SU-DHL-6 (cell line): ENCODE measurements at regions not wholly inside any gene's neighbourhood (a gene's known extent, or its start where the extent isn't known, plus 50 kb on each side); places are given as distances from the start of the nearest gene placed in this dataset.

Source experiments
- H2AFZ ChIP-seq: fragments of 200-600 bp; sonication (generic); 2 replicates; pipeline ENCODE4 v1.6.1; 2014; ENCODE audit warnings: low read depth, mild to moderate bottlenecking, moderate library complexity, mixed read lengths, antibody characterized with exemption, low read length; ENCODE audit not compliant: severe bottlenecking
- H3F3A ChIP-seq: fragments of 200-600 bp; shearing (Covaris generic); 2 replicates; pipeline ENCODE4 v1.6.0; 2016; ENCODE audit warnings: antibody characterized with exemption, mild to moderate bottlenecking; ENCODE audit not compliant: insufficient read depth
- H3K27ac ChIP-seq: fragments of 200-600 bp; sonication (generic); 2 replicates; pipeline ENCODE4 v1.5.1; 2016; ENCODE audit warnings: low read depth, mild to moderate bottlenecking, low read length, moderate library complexity, mixed read lengths
- H3K27me3 ChIP-seq: fragments of 200-600 bp; sonication (generic), shearing (Covaris generic); 2 replicates; pipeline ENCODE4 v1.6.0; 2014; ENCODE audit warnings: mild to moderate bottlenecking, low read length
- H3K36me3 ChIP-seq: fragments of 200-600 bp; sonication (generic); 2 replicates; pipeline ENCODE4 v1.6.1; 2014; ENCODE audit warnings: mild to moderate bottlenecking, low read length, mixed read lengths
- H3K4me2 ChIP-seq: fragments of 300-600, 200-600 bp; shearing (Covaris generic), sonication (generic); 2 replicates; pipeline ENCODE4 v1.6.0; 2014; ENCODE audit warnings: low read length, low read depth, mild to moderate bottlenecking; ENCODE audit not compliant: poor library complexity, severe bottlenecking
- H3K4me3 ChIP-seq: fragments of 200-600 bp; sonication (generic); 2 replicates; pipeline ENCODE4 v1.5.1; 2014; ENCODE audit warnings: antibody characterized with exemption, low read length, mild to moderate bottlenecking, mixed read lengths; ENCODE audit not compliant: insufficient read depth, poor library complexity, severe bottlenecking
- H3K79me2 ChIP-seq: fragments of 200-600 bp; sonication (generic); 2 replicates; pipeline ENCODE4 v1.6.1; 2014; ENCODE audit warnings: mild to moderate bottlenecking, low read length, moderate library complexity; ENCODE audit not compliant: insufficient read depth
- H3K9ac ChIP-seq: fragments of 200-600 bp; sonication (generic); 2 replicates; pipeline ENCODE4 v1.7.0; 2014; ENCODE audit warnings: mild to moderate bottlenecking, low read length
- H3K9me2 ChIP-seq: fragments of 200-600 bp; sonication (generic); replicated peaks from 2 replicates; pipeline ENCODE4 v1.6.1; 2014; ENCODE audit warnings: low read length; ENCODE audit not compliant: insufficient read depth
- H3K9me3 ChIP-seq: fragments of 200-600 bp; sonication (generic); 2 replicates; pipeline ENCODE4 v1.6.1; 2014; ENCODE audit warnings: low read length, mixed read lengths; ENCODE audit not compliant: insufficient read depth
- H4K20me1 ChIP-seq: fragments of 200-600 bp; sonication (generic); 2 replicates; pipeline ENCODE4 v1.6.1; 2014; ENCODE audit warnings: low read depth, mild to moderate bottlenecking, antibody characterized with exemption, low read length, moderate library complexity, mixed read lengths
- EZH2phosphoT487 ChIP-seq: fragments of 200-600 bp; sonication (generic), shearing (Covaris generic); conservative IDR thresholded peaks from 2 replicates; pipeline ENCODE4 v1.6.1; 2018; ENCODE audit warnings: mild to moderate bottlenecking, antibody characterized with exemption, low read length, moderate library complexity, mixed read lengths
- TF ChIP-seq, protein P1 (sequence below): fragments of 200-600 bp; sonication (generic); IDR thresholded peaks from one replicate; pipeline ENCODE4 v1.5.1; 2017; ENCODE audit warnings: antibody characterized with exemption, mild to moderate bottlenecking, low read length, moderate library complexity; ENCODE audit not compliant: insufficient read depth, poor library complexity, severe bottlenecking

DNA sequence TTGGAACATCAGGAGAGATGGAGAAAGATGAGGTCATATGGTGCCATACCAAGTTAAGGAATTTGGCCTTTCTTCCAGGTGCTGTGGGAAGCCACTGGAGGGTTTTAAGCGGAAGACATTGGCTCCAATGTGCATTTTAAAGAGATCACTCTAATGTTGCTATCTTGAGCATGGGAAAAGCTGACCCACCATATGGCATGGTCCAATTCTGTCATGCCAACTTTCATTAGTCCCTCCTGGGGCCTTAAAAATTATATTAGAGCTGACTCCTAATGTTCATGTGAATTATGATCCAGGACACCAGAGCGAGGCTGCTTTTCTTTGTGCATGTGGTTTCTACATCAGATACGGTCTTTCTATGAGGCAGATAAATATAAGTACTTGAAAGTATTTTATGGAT is 335.0 kb upstream of the TSHZ2 start:
- H3K36me3 ChIP-seq: no peaks in the 10 kb centered on the region

GRCh38 chr20:52631469-52631868 is 340.7 kb upstream of the TSHZ2 start:
- H2AFZ ChIP-seq: no peak overlapping the region
- no peak overlapping the region for H3K4me2 ChIP-seq
- no peaks in the 10 kb centered on the region for H3F3A ChIP-seq
- H3K9ac ChIP-seq: no peak overlapping the region
- no peaks in the 10 kb centered on the region for H4K20me1 ChIP-seq
- no peak overlapping the region for H3K27ac ChIP-seq
- H3K27me3 ChIP-seq: no peaks in the 10 kb centered on the region
- H3K9me2 ChIP-seq: no peaks in the 10 kb centered on the region
- peaks cover 3% of the 10 kb centered on the region; the same call in 1 of the 2 replicates for H3K9me3 ChIP-seq
- TF ChIP-seq, protein P1, sequence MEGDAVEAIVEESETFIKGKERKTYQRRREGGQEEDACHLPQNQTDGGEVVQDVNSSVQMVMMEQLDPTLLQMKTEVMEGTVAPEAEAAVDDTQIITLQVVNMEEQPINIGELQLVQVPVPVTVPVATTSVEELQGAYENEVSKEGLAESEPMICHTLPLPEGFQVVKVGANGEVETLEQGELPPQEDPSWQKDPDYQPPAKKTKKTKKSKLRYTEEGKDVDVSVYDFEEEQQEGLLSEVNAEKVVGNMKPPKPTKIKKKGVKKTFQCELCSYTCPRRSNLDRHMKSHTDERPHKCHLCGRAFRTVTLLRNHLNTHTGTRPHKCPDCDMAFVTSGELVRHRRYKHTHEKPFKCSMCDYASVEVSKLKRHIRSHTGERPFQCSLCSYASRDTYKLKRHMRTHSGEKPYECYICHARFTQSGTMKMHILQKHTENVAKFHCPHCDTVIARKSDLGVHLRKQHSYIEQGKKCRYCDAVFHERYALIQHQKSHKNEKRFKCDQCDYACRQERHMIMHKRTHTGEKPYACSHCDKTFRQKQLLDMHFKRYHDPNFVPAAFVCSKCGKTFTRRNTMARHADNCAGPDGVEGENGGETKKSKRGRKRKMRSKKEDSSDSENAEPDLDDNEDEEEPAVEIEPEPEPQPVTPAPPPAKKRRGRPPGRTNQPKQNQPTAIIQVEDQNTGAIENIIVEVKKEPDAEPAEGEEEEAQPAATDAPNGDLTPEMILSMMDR: no peak
- no peak for TF ChIP-seq EZH2phosphoT487
- H3K4me3 ChIP-seq: no peak overlapping the region
- no peaks in the 10 kb centered on the region for H3K36me3 ChIP-seq
- no peaks in the 10 kb centered on the region for H3K79me2 ChIP-seq

More for the DNA sequence above, 335.0 kb upstream of the TSHZ2 start:
- no peak overlapping the region for H3K9ac ChIP-seq
- no peaks in the 10 kb centered on the region for H3K27me3 ChIP-seq
- H3K4me3 ChIP-seq: no peak overlapping the region
- no peaks in the 10 kb centered on the region; the same call in 1 of the 2 replicates for H3K9me2 ChIP-seq
- TF ChIP-seq EZH2phosphoT487: no peak
- TF ChIP-seq, protein P1: no peak
- H2AFZ ChIP-seq: no peak overlapping the region
- H3K79me2 ChIP-seq: no peaks in the 10 kb centered on the region
- H3K4me2 ChIP-seq: no peak overlapping the region
- no peaks in the 10 kb centered on the region for H3K9me3 ChIP-seq
- H3F3A ChIP-seq: no peaks in the 10 kb centered on the region
- H3K27ac ChIP-seq: no peak overlapping the region
- no peaks in the 10 kb centered on the region for H4K20me1 ChIP-seq

GRCh38 chr20:52630138-52630537 is 342.0 kb upstream of the TSHZ2 start:
- H3K79me2 ChIP-seq: no peaks in the 10 kb centered on the region
- H3K9me2 ChIP-seq: no peaks in the 10 kb centered on the region
- no peaks in the 10 kb centered on the region for H3K27me3 ChIP-seq
- no peak overlapping the region for H2AFZ ChIP-seq
- H3K9me3 ChIP-seq: peaks cover 3% of the 10 kb centered on the region; the same call in 1 of the 2 replicates
- no peak overlapping the region for H3K4me3 ChIP-seq
- no peaks in the 10 kb centered on the region for H3F3A ChIP-seq
- H3K9ac ChIP-seq: no peak overlapping the region
- no peak overlapping the region for H3K27ac ChIP-seq
- no peaks in the 10 kb centered on the region for H3K36me3 ChIP-seq
- H3K4me2 ChIP-seq: no peak overlapping the region
- TF ChIP-seq EZH2phosphoT487: no peak
- TF ChIP-seq, protein P1: no peak
- H4K20me1 ChIP-seq: no peaks in the 10 kb centered on the region
